ENCODE measurements at regions not wholly inside any gene's neighbourhood (a gene's known extent, or its start where the extent isn't known, plus 50 kb on each side); places are given as distances from the start of the nearest gene placed in this dataset.

DNA sequence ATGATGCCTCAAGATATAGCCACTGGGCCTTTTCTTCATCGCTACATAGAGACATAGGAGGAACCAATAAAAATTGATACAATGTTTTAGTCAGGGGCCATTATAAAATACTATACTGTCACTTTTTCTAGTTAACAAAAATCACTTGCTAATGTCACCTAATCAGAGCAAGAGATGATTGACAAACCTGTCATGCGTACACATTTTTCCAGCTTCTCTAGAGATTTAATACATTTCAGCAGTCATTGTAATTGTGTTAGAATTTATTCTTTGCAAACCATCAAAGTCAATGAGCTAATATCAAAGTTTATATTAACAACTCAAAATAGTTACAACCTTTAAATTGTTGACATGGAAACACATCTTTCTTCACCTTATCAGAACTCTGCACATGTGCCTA, 513.6 kb upstream of the SEMA6A start:
- Histone ChIP-seq H3K27me3 (ENCODE audit: insufficient read depth, low read depth, low read length) (no peaks in the 10 kb centered on the region), H3K79me2 (replicated peaks; ENCODE audit: insufficient read depth, low read length) (no peaks in the 10 kb centered on the region), H3K9ac (ENCODE audit: low read length) (no peak overlapping the region), H3K27ac (ENCODE audit: low read length) (no peak overlapping the region), H3F3A (ENCODE audit: insufficient read depth, low read length, poor library complexity, severe bottlenecking) (no peaks in the 10 kb centered on the region), H4K20me1 (ENCODE audit: insufficient read depth) (no peaks in the 10 kb centered on the region), H3K4me3 (ENCODE audit: low read length) (no peak overlapping the region), H3K4me2 (ENCODE audit: low read length) (no peak overlapping the region), H3K9me2 (ENCODE audit: insufficient read depth, low read length) (no peaks in the 10 kb centered on the region), H3K9me3 (ENCODE audit: low read length) (no peaks in the 10 kb centered on the region), H2AFZ (ENCODE audit: low read depth, low read length) (no peak overlapping the region), H3K36me3 (ENCODE audit: insufficient read depth, low read length) (no peaks in the 10 kb centered on the region)
- TF ChIP-seq POLR2AphosphoS5 (IDR thresholded peaks at IDR 0.05): peak; percentile 88
- peak; percentile 94 for TF ChIP-seq EP300 (conservative IDR thresholded peaks at IDR 0.05; ENCODE audit: poor library complexity, severe bottlenecking)
- no peak for TF ChIP-seq SMC3 (conservative IDR thresholded peaks at IDR 0.05; ENCODE audit: poor library complexity)
- TF ChIP-seq, protein P1, sequence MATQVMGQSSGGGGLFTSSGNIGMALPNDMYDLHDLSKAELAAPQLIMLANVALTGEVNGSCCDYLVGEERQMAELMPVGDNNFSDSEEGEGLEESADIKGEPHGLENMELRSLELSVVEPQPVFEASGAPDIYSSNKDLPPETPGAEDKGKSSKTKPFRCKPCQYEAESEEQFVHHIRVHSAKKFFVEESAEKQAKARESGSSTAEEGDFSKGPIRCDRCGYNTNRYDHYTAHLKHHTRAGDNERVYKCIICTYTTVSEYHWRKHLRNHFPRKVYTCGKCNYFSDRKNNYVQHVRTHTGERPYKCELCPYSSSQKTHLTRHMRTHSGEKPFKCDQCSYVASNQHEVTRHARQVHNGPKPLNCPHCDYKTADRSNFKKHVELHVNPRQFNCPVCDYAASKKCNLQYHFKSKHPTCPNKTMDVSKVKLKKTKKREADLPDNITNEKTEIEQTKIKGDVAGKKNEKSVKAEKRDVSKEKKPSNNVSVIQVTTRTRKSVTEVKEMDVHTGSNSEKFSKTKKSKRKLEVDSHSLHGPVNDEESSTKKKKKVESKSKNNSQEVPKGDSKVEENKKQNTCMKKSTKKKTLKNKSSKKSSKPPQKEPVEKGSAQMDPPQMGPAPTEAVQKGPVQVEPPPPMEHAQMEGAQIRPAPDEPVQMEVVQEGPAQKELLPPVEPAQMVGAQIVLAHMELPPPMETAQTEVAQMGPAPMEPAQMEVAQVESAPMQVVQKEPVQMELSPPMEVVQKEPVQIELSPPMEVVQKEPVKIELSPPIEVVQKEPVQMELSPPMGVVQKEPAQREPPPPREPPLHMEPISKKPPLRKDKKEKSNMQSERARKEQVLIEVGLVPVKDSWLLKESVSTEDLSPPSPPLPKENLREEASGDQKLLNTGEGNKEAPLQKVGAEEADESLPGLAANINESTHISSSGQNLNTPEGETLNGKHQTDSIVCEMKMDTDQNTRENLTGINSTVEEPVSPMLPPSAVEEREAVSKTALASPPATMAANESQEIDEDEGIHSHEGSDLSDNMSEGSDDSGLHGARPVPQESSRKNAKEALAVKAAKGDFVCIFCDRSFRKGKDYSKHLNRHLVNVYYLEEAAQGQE (IDR thresholded peaks at IDR 0.05; ENCODE audit: borderline replicate concordance): peak; percentile 26

DNA sequence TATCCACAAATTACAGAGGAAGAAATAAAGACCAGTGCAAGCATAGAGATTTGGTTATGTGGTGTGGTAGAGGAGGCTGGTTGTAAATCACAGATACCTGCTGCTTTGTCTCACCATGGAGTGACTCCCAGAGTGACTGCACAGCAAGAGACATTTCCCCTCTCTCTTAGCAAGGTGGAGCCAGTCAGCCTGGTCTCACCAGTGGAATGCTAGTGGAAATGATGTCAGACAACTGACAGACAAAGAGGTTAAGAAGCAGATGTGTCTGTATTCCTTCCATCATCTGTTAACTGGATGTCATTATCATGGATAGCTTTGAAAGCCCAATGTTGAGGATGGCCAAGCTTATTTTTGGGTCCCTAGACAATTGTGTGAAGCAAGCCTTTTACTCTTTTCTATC, 509.4 kb upstream of the SEMA6A start:
- Histone ChIP-seq H3K79me2 (replicated peaks; ENCODE audit: insufficient read depth, low read length) (no peaks in the 10 kb centered on the region), H4K20me1 (ENCODE audit: insufficient read depth) (no peaks in the 10 kb centered on the region), H3K4me2 (ENCODE audit: low read length) (no peak overlapping the region), H3K27me3 (ENCODE audit: insufficient read depth, low read depth, low read length) (peaks cover 3% of the 10 kb centered on the region), H3K9me3 (ENCODE audit: low read length) (no peaks in the 10 kb centered on the region), H3K36me3 (ENCODE audit: insufficient read depth, low read length) (no peaks in the 10 kb centered on the region), H3K27ac (ENCODE audit: low read length) (no peak overlapping the region), H3K4me3 (ENCODE audit: low read length) (no peak overlapping the region), H3K9me2 (ENCODE audit: insufficient read depth, low read length) (no peaks in the 10 kb centered on the region), H3F3A (ENCODE audit: insufficient read depth, low read length, poor library complexity, severe bottlenecking) (no peaks in the 10 kb centered on the region), H3K9ac (ENCODE audit: low read length) (no peak overlapping the region), H2AFZ (ENCODE audit: low read depth, low read length) (no peak overlapping the region)
- TF ChIP-seq, protein P1 (IDR thresholded peaks at IDR 0.05; ENCODE audit: borderline replicate concordance): no peak
- no peak for TF ChIP-seq EP300 (conservative IDR thresholded peaks at IDR 0.05; ENCODE audit: poor library complexity, severe bottlenecking)
- no peak for TF ChIP-seq SMC3 (conservative IDR thresholded peaks at IDR 0.05; ENCODE audit: poor library complexity)
- TF ChIP-seq, protein P2, sequence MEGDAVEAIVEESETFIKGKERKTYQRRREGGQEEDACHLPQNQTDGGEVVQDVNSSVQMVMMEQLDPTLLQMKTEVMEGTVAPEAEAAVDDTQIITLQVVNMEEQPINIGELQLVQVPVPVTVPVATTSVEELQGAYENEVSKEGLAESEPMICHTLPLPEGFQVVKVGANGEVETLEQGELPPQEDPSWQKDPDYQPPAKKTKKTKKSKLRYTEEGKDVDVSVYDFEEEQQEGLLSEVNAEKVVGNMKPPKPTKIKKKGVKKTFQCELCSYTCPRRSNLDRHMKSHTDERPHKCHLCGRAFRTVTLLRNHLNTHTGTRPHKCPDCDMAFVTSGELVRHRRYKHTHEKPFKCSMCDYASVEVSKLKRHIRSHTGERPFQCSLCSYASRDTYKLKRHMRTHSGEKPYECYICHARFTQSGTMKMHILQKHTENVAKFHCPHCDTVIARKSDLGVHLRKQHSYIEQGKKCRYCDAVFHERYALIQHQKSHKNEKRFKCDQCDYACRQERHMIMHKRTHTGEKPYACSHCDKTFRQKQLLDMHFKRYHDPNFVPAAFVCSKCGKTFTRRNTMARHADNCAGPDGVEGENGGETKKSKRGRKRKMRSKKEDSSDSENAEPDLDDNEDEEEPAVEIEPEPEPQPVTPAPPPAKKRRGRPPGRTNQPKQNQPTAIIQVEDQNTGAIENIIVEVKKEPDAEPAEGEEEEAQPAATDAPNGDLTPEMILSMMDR (IDR thresholded peaks at IDR 0.05; ENCODE audit: poor library complexity, severe bottlenecking): no peak
- TF ChIP-seq TAF1 (IDR thresholded peaks at IDR 0.05; ENCODE audit: low read depth): no peak
